ENCODE measurements at regions not wholly inside any gene's neighbourhood (a gene's known extent, or its start where the extent isn't known, plus 50 kb on each side); places are given as distances from the start of the nearest gene placed in this dataset.
"Not testable (repeated sequence)": the region's sequence is repeated elsewhere in the genome, so short reads cannot be mapped to it uniquely, and the experiment has no call there.

DNA sequence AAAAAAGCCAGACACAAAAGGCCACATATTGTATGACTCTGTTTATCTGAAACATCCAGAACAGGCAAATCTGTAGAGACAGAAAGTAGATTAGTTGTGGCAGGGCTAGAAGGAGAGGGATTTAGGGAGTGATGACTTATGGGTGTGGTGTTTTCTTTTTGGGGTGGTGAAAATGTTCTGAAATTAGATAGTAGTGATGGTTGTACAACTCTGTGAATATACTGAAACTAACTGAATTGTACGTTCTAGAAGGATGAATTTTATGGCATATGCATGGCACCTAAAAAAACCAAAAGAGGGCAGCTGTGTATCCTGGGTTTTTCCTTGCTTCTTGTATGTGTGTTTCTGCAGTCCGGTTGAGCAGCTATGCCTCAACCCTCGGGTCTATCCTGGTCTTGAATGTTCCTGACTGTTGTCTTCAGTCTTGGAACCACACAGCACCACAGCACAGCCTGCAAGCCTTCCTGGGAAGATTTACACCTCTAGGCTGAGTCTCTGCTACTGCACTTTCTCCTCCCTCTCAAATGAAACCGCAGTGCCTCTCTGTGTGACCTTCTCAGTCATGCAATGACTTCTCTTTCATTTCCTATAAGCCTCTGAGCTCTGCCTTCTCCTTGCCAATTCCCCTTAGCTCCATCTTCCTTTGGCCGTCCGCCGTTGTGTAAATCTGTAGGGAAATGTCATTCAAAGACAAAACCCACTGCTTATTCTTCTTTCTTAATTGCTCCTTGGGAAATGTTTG, 269.1 kb upstream of the PLGLB1 start:
- H3K27me3 ChIP-seq; H3K36me3 ChIP-seq; H3K9me3 ChIP-seq; H3K4me1 ChIP-seq; DNase-seq; intact Hi-C loops (cut with DNase I; ENCODE audit: low total_unique reads); H3K4me3 ChIP-seq; H3K27ac ChIP-seq: not testable (repeated sequence)

DNA sequence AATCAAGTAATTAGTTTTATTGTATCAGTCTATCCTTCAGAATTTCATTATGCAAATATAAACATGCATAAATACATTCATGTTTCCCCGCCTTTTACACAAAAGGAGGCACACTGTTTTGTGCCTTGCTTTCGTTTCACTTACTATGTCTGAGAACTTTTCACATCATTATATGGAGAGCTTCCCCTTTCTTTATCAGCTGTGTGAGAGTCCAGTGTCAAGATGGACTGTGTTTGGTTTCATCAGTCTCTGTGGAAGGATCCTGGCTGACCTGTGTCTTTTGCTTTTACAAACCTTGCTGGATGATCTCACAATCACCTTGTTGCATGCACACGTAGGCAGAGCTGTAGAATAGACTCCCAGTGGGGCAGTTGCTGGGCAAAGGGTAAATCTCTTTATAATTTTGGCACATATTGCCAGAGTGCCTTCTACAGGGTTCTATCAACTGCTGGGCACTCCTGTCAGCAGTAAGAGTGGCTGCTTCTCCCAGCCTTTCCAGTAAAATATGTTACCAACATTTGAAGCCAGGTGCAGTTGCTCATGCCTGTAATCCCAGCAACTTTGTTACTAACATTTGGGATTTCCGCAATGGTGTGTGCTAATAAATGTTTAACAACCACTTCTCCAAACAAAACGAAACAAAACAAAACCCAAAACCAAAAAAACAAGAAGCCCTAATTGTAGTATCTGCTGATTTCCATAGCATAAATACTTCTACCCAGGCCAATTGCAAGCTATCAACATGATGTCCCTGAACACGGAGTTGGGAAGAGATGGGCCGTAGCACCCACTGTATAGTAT, 270.0 kb upstream of the PLGLB1 start:
- H3K27me3 ChIP-seq; intact Hi-C loops (cut with DNase I; ENCODE audit: low total_unique reads); H3K4me1 ChIP-seq; H3K27ac ChIP-seq; H3K9me3 ChIP-seq; DNase-seq; H3K36me3 ChIP-seq; H3K4me3 ChIP-seq: not testable (repeated sequence)

DNA sequence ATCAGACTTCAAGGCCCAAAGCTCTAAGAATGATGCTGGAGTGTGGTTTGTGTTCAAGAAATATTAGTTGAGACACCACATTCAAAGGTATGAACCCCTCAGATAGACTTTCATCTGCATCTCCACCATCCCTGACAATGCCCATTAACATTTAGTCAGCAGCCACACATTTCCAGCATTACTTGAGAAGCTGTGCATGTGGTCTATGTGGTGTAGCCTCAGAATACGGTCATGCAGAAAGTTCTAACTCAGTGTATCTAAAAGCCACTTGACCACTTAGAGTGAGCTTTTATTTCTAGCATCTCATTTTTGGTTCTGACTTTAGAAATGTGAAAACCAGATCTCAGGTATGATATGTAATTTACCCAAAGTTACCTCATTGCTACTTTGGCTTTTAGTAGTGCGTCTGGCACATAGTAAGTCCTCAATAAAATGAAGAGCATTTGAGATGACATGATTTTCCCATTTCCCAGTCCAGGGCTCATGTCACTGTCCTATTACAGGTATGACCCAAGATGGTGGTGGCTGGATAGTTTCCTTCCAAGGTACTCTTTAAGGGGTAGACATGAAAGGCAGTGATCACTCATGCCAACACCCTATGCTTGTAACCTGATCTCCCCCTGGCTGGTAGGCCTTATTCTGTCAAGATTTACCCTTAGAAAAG, 272.4 kb upstream of the PLGLB1 start:
- DNase-seq; H3K27ac ChIP-seq; intact Hi-C loops (cut with DNase I; ENCODE audit: low total_unique reads); H3K9me3 ChIP-seq; H3K36me3 ChIP-seq; H3K4me3 ChIP-seq; H3K27me3 ChIP-seq; H3K4me1 ChIP-seq: not testable (repeated sequence)

DNA sequence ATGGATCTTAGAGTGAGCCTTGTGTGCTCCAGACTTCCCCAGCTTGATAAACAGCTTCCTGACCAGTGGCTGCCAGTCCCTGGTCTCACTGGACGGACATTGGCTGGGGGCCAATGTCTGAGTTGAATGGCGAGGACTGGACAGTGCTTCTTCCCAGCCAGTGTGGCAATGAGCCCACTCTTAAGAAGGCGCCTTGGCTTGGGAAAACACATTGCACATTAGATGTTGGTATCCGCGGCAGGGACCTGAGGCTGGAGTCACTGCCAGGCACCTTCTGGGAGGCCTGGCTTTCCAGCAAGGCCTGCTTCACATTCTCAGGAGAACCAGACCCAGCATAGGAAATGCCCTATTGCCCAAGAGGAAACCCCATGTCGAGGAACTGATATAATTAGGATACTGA, 273.5 kb upstream of the PLGLB1 start:
- H3K27me3 ChIP-seq; H3K27ac ChIP-seq; H3K36me3 ChIP-seq; H3K4me1 ChIP-seq; DNase-seq; H3K9me3 ChIP-seq; H3K4me3 ChIP-seq; intact Hi-C loops (cut with DNase I; ENCODE audit: low total_unique reads): not testable (repeated sequence)

DNA sequence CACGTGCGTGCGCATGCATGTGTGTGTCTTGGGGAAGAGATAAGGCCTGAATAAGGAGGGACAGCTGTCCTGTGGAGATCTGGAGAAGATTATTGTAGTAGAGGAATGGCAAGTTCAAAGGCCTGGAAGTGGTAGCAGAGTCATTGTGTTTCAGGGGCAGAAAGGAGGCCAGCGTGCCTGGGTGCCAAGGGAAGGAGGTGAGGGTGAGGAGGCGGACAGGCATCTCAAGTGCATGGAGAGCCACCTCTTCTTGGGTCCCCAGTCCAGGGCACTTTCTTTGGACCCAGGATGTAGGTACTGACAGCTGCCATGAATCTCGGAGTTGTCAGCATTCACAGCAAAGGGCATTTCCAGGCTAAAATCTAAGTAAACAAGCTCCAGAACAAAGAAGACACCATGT, 279.7 kb upstream of the PLGLB1 start:
- H3K27ac ChIP-seq; DNase-seq; H3K36me3 ChIP-seq; intact Hi-C loops (cut with DNase I; ENCODE audit: low total_unique reads); H3K4me1 ChIP-seq; H3K4me3 ChIP-seq; H3K9me3 ChIP-seq; H3K27me3 ChIP-seq: not testable (repeated sequence)

DNA sequence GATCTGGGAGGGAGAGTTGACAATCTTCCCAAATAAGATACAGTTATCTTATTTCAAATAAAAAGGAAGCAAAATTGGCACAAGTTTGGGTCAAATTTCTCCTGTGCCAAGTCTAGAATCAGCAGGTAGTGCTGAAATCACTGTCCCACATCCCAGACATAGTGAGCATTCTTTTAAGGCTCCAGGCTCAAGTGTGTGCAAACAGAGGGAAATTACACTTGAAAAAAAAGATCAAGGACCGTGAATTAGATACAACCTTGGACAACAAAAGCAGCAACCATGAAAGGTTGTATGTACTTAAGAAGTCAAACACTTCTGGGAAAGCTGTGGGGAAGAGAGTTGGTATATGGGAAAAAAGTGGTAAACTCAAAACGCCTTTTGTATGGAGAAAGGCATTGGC, 280.2 kb upstream of the PLGLB1 start:
- H3K27me3 ChIP-seq; H3K4me3 ChIP-seq; H3K9me3 ChIP-seq; H3K27ac ChIP-seq; intact Hi-C loops (cut with DNase I; ENCODE audit: low total_unique reads); DNase-seq; H3K4me1 ChIP-seq; H3K36me3 ChIP-seq: not testable (repeated sequence)

- H3K4me3 ChIP-seq; H3K9me3 ChIP-seq; H3K4me1 ChIP-seq; H3K27me3 ChIP-seq; DNase-seq; H3K27ac ChIP-seq; H3K36me3 ChIP-seq; intact Hi-C loops (cut with DNase I; ENCODE audit: low total_unique reads): not testable (repeated sequence)
These were observed 287.0 kb upstream of the PLGLB1 start for GRCh38 chr2:87308621-87309020.

DNA sequence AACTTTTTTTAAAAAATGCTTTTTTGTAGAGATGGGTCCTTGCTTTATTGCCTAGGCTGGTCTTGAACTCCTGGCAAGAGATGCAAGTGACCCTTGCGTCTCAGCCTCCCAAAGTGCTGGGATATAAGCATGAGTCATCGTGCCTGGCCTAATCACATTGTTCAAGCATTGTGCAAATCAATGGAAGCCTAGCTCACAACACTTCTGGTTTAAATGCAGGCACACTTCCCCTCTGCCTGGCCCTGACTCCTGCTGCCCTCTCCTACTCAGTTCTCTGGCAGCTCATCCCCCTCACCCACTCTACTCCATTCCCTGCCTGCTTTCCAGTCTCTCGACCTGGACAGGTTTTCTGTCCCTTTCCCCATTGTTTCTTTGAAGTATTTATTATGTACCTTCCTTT, 288.1 kb upstream of the PLGLB1 start:
- intact Hi-C loops (cut with DNase I; ENCODE audit: low total_unique reads); H3K4me1 ChIP-seq; H3K36me3 ChIP-seq; H3K27me3 ChIP-seq; H3K9me3 ChIP-seq; H3K27ac ChIP-seq; H3K4me3 ChIP-seq; DNase-seq: not testable (repeated sequence)

- intact Hi-C loops (cut with DNase I; ENCODE audit: low total_unique reads); H3K36me3 ChIP-seq; H3K4me3 ChIP-seq; H3K9me3 ChIP-seq; H3K27me3 ChIP-seq; DNase-seq; H3K27ac ChIP-seq; H3K4me1 ChIP-seq: not testable (repeated sequence)
These were observed 290.3 kb upstream of the PLGLB1 start for GRCh38 chr2:87311896-87312441.

GRCh38 chr2:87314622-87315021, 293.0 kb upstream of the PLGLB1 start:
- DNase-seq; H3K27me3 ChIP-seq; H3K36me3 ChIP-seq; H3K4me3 ChIP-seq; H3K27ac ChIP-seq; H3K9me3 ChIP-seq; intact Hi-C loops (cut with DNase I; ENCODE audit: low total_unique reads); H3K4me1 ChIP-seq: not testable (repeated sequence)

GRCh38 chr2:87315183-87315902, 293.7 kb upstream of the PLGLB1 start:
- H3K4me1 ChIP-seq; H3K27me3 ChIP-seq; DNase-seq; H3K36me3 ChIP-seq; H3K9me3 ChIP-seq; H3K4me3 ChIP-seq; H3K27ac ChIP-seq; intact Hi-C loops (cut with DNase I; ENCODE audit: low total_unique reads): not testable (repeated sequence)

GRCh38 chr2:87317193-87317592, 295.5 kb upstream of the PLGLB1 start:
- H3K4me3 ChIP-seq; H3K27ac ChIP-seq; H3K4me1 ChIP-seq; DNase-seq; H3K9me3 ChIP-seq; H3K36me3 ChIP-seq; H3K27me3 ChIP-seq; intact Hi-C loops (cut with DNase I; ENCODE audit: low total_unique reads): not testable (repeated sequence)

- H3K36me3 ChIP-seq; DNase-seq; H3K27ac ChIP-seq; H3K4me3 ChIP-seq; H3K4me1 ChIP-seq; H3K27me3 ChIP-seq; H3K9me3 ChIP-seq; intact Hi-C loops (cut with DNase I; ENCODE audit: low total_unique reads): not testable (repeated sequence)
These were observed 297.3 kb upstream of the PLGLB1 start for GRCh38 chr2:87318814-87319491.
